SK-N-SH treated with all-trans-retinoic acid at 6 μM for 48 hours (cell line): ENCODE measurements at regions not wholly inside any gene's neighbourhood (a gene's known extent, or its start where the extent isn't known, plus 50 kb on each side); places are given as distances from the start of the nearest gene placed in this dataset.

ENCODE experiments used
- ATAC-seq: fragments of 200-7000 bp; cut with Tn5 transposase; 3 replicates; pipeline ENCODE4 v1.9.1; 2020; ENCODE audit warnings: mild to moderate bottlenecking, moderate library complexity
- ARNTL ChIP-seq: fragments of 450-650 bp; formaldehyde crosslinking; IDR thresholded peaks from 2 replicates; pipeline ENCODE4 v1.5.0; 2020; ENCODE audit warnings: low read depth, mild to moderate bottlenecking, moderate library complexity, borderline replicate concordance
- CREB5 ChIP-seq: fragments of 250-450 bp; sonication (Bioruptor Pico); IDR thresholded peaks from 2 replicates; pipeline ENCODE4 v1.5.1; 2020; ENCODE audit warnings: low read depth, mild to moderate bottlenecking, moderate library complexity
- CSDC2 ChIP-seq: fragments of 250-450 bp; sonication (Bioruptor Pico); IDR thresholded peaks from 2 replicates; pipeline ENCODE4 v1.5.0; 2020; ENCODE audit warnings: mild to moderate bottlenecking, moderate library complexity
- CSRNP3 ChIP-seq: fragments of 250-450 bp; sonication (Bioruptor Pico); IDR thresholded peaks from 2 replicates; pipeline ENCODE4 v1.5.1; 2021; ENCODE audit warnings: mild to moderate bottlenecking, moderate library complexity
- GLIS3 ChIP-seq: fragments of 250-450 bp; sonication (Bioruptor Pico); IDR thresholded peaks from 2 replicates; pipeline ENCODE4 v1.5.0; 2020; ENCODE audit warnings: mild to moderate bottlenecking, moderate library complexity
- ISL1 ChIP-seq: fragments of 250-450 bp; sonication (Bioruptor Pico); IDR thresholded peaks from 2 replicates; pipeline ENCODE4 v2.1.2; 2022; ENCODE audit warnings: mild to moderate bottlenecking, moderate library complexity
- PATZ1 ChIP-seq: fragments of 250-450 bp; sonication (Bioruptor Pico); IDR thresholded peaks from 2 replicates; pipeline ENCODE4 v1.8.0; 2020; ENCODE audit warnings: mild to moderate bottlenecking, moderate library complexity, borderline replicate concordance
- POU6F1 ChIP-seq: fragments of 250-450 bp; sonication (Bioruptor Pico); IDR thresholded peaks from 2 replicates; pipeline ENCODE4 v1.8.0; 2021; ENCODE audit warnings: low read depth, mild to moderate bottlenecking, moderate library complexity, borderline replicate concordance
- PPARA ChIP-seq: fragments of 250-450 bp; sonication (Bioruptor Pico); IDR thresholded peaks from 2 replicates; pipeline ENCODE4 v1.5.0; 2020; ENCODE audit warnings: mild to moderate bottlenecking, borderline replicate concordance
- RARB ChIP-seq: fragments of 250-450 bp; sonication (Bioruptor Pico); IDR thresholded peaks from 2 replicates; pipeline ENCODE4 v1.8.0; 2021; ENCODE audit warnings: mild to moderate bottlenecking, moderate library complexity
- SNAI2 ChIP-seq: fragments of 250-450 bp; sonication (Bioruptor Pico); IDR thresholded peaks from 2 replicates; pipeline ENCODE4 v1.5.0; 2020; ENCODE audit warnings: mild to moderate bottlenecking, moderate library complexity
- TCF4 ChIP-seq: fragments of 250-450 bp; sonication (Bioruptor Pico); IDR thresholded peaks from 2 replicates; pipeline ENCODE4 v1.8.0; 2021; ENCODE audit warnings: mild to moderate bottlenecking, moderate library complexity, borderline replicate concordance
- TOX ChIP-seq: fragments of 250-450 bp; sonication (Bioruptor Pico); IDR thresholded peaks from 2 replicates; pipeline ENCODE4 v1.8.0; 2021; ENCODE audit warnings: mild to moderate bottlenecking, moderate library complexity, borderline replicate concordance
- TSHZ2 ChIP-seq: fragments of 250-450 bp; sonication (Bioruptor Pico); IDR thresholded peaks from 2 replicates; pipeline ENCODE4 v1.5.0; 2020; ENCODE audit warnings: mild to moderate bottlenecking, moderate library complexity
- ZC3H10 ChIP-seq: fragments of 250-450 bp; sonication (Bioruptor Pico); IDR thresholded peaks from 2 replicates; pipeline ENCODE4 v1.5.1; 2021; ENCODE audit warnings: mild to moderate bottlenecking, moderate library complexity
- ZFP3 ChIP-seq: fragments of 250-450 bp; sonication (Bioruptor Pico); IDR thresholded peaks from 2 replicates; pipeline ENCODE4 v1.5.0; 2020; ENCODE audit warnings: mild to moderate bottlenecking, moderate library complexity
- ZFP30 ChIP-seq: fragments of 450-650 bp; formaldehyde crosslinking; IDR thresholded peaks from 2 replicates; pipeline ENCODE4 v1.5.0; 2022; ENCODE audit warnings: mild to moderate bottlenecking, moderate library complexity
- ZNF565 ChIP-seq: fragments of 450-650 bp; formaldehyde crosslinking; conservative IDR thresholded peaks from 2 replicates; pipeline ENCODE4 v1.5.0; 2020; ENCODE audit warnings: low read depth, mild to moderate bottlenecking, moderate library complexity
- ZNF70 ChIP-seq: fragments of 450-650 bp; formaldehyde crosslinking; IDR thresholded peaks from 2 replicates; pipeline ENCODE4 v1.5.0; 2020; ENCODE audit warnings: mild to moderate bottlenecking, moderate library complexity
- ZNF8 ChIP-seq: fragments of 450-650 bp; formaldehyde crosslinking; IDR thresholded peaks from 2 replicates; pipeline ENCODE4 v1.5.0; 2020; ENCODE audit warnings: mild to moderate bottlenecking, moderate library complexity

GRCh38 chr4:60938621-60939020 lies 261.5 kb upstream of the ADGRL3 start:
- ATAC-seq, result no peak
- TF ChIP-seq CSDC2 (CRISPR knock-in tag) (no peak), ZFP30 (CRISPR knock-in tag) (no peak), POU6F1 (no peak), CSRNP3 (CRISPR knock-in tag) (no peak), CREB5 (no peak), TCF4 (no peak), TOX (CRISPR knock-in tag) (no peak), ARNTL (CRISPR knock-in tag) (no peak), ZNF565 (no peak), GLIS3 (CRISPR knock-in tag) (no peak), ZFP3 (CRISPR knock-in tag) (no peak), ISL1 (CRISPR knock-in tag) (no peak), PATZ1 (CRISPR knock-in tag) (no peak), ZNF70 (no peak), ZC3H10 (CRISPR knock-in tag) (no peak)

- ATAC-seq, result no peak
- TF ChIP-seq PPARA, result no peak
- TF ChIP-seq SNAI2, result no peak
- no peak for TF ChIP-seq ZNF8
- no peak for TF ChIP-seq TOX (CRISPR knock-in tag)
- no peak for TF ChIP-seq TSHZ2 (CRISPR knock-in tag)
- TF ChIP-seq CREB5, result no peak
- no peak for TF ChIP-seq PATZ1 (CRISPR knock-in tag)
- no peak for TF ChIP-seq ZFP30 (CRISPR knock-in tag)
- TF ChIP-seq RARB (CRISPR knock-in tag), result no peak
- TF ChIP-seq, all 23 proteins: peak for 0
Measured at GRCh38 chr4:60944060-60944459, 256.1 kb upstream of the ADGRL3 start.
